ENCODE measurements at regions not wholly inside any gene's neighbourhood (a gene's known extent, or its start where the extent isn't known, plus 50 kb on each side); places are given as distances from the start of the nearest gene placed in this dataset.

DNA sequence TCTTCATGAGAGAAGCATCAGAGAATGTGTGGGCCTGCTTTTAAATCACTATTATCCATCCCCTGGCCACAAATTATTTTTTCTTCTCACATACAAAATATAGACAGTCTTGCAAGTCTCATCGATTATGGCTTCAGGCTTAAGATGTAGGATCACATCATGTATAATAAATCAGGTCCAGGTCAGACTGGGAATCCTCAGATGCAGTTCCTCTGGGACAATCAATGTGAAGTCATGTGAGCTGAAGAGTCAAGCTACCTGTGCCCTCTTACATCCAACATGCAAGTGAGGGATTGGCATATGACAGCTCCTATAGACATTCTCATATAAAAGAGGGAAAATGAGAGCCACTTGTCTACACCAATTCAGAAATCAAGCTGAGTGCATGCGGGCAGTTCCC lies 631.8 kb downstream of the PTPRU start:
- peaks cover 0 to 53% (median 0%) of the 10 kb centered on the region in 4 donors for H3K27me3 ChIP-seq
- no peak for DNase-seq (ENCODE audit: extremely low spot score)
- intact Hi-C loops (cut with DNase I) = no loop called here
- H3K4me1 ChIP-seq = no peaks in the 10 kb centered on the region
- no peak overlapping the region for H3K27ac ChIP-seq (replicated peaks in 1 of 4)
- no peaks in the 10 kb centered on the region for H3K9me3 ChIP-seq
- no peaks in the 10 kb centered on the region for H3K36me3 ChIP-seq
- 87% methylated on average over 2 of the region's 2 CpGs for WGBS
- TF ChIP-seq EP300 (IDR thresholded peaks at IDR 0.05) = no peak
- no peak for TF ChIP-seq POLR2A (IDR thresholded peaks at IDR 0.05; ENCODE audit: low read depth)
- no peak for TF ChIP-seq POLR2AphosphoS5 (IDR thresholded peaks at IDR 0.05)
- TF ChIP-seq, protein P1, sequence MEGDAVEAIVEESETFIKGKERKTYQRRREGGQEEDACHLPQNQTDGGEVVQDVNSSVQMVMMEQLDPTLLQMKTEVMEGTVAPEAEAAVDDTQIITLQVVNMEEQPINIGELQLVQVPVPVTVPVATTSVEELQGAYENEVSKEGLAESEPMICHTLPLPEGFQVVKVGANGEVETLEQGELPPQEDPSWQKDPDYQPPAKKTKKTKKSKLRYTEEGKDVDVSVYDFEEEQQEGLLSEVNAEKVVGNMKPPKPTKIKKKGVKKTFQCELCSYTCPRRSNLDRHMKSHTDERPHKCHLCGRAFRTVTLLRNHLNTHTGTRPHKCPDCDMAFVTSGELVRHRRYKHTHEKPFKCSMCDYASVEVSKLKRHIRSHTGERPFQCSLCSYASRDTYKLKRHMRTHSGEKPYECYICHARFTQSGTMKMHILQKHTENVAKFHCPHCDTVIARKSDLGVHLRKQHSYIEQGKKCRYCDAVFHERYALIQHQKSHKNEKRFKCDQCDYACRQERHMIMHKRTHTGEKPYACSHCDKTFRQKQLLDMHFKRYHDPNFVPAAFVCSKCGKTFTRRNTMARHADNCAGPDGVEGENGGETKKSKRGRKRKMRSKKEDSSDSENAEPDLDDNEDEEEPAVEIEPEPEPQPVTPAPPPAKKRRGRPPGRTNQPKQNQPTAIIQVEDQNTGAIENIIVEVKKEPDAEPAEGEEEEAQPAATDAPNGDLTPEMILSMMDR (IDR thresholded peaks at IDR 0.05) = no peak
- no peak overlapping the region for H3K4me3 ChIP-seq

DNA sequence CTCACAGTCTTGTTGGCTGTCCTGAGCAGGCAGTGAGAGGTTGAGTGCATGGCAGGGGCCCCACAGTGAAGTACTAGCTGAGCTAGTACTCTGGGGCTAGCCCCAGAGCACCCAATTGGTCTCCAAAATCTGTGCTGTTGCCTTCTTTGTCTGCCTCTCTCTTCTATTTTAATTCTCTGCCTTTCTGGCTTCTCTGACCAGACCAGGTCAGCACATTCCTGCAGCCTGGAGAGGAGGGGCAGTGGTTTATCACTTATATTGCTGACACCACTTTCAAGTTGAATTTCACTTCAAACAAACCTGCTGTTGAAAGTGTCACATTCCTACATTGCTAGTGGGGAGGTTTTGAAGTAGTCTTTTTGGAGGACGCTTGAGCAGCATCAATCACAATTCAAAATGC lies 628.7 kb downstream of the PTPRU start:
- DNase-seq (ENCODE audit: extremely low spot score) = no peak
- H3K27ac ChIP-seq (replicated peaks in 1 of 4) = no peak overlapping the region
- intact Hi-C loops (cut with DNase I) = no loop called here
- H3K36me3 ChIP-seq = no peaks in the 10 kb centered on the region
- TF ChIP-seq EP300 (IDR thresholded peaks at IDR 0.05) (no peak), POLR2A (IDR thresholded peaks at IDR 0.05; ENCODE audit: low read depth) (no peak), POLR2AphosphoS5 (IDR thresholded peaks at IDR 0.05) (no peak)
- TF ChIP-seq, protein P1 (IDR thresholded peaks at IDR 0.05) = no peak
- peaks cover 0 to 49% (median 0%) of the 10 kb centered on the region in 4 donors for H3K27me3 ChIP-seq
- WGBS = 14% methylated on average over 1 of the region's 1 CpG
- peaks cover 0 to 16% (median 5%) of the 10 kb centered on the region in 4 donors for H3K9me3 ChIP-seq
- no peaks in the 10 kb centered on the region for H3K4me1 ChIP-seq
- H3K4me3 ChIP-seq = no peak overlapping the region

DNA sequence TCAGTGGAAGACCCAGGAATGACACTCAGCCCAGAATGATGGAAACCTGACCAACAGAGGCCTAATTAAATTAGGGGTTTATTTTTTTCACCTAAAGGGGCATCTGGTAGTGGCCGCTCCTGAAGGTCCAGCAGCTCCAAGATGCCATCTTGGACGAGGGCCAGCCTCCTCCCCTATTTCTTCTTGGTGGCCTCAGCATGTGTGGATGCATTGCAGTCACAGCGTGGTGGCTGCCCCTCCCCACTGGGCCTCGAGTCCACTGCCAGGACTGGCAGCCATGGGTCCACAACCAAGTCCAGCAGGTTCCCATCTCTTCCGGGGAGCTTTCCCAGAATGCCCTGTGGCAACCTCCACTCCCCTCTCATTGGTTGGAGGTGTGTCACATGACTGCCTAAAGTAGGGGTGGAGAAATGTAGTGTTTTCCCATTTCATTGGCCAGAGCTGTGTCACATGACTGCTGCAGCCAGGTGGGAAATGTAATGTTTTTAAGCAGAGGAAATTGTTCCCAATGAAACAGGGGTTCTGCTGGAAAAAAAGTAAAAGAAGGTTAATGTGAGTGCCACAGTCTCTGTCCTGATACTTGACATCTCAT lies 628.2 kb downstream of the PTPRU start:
- no peak overlapping the region for H3K27ac ChIP-seq (replicated peaks in 1 of 4)
- WGBS = 76% methylated on average over 5 of the region's 5 CpGs

DNA sequence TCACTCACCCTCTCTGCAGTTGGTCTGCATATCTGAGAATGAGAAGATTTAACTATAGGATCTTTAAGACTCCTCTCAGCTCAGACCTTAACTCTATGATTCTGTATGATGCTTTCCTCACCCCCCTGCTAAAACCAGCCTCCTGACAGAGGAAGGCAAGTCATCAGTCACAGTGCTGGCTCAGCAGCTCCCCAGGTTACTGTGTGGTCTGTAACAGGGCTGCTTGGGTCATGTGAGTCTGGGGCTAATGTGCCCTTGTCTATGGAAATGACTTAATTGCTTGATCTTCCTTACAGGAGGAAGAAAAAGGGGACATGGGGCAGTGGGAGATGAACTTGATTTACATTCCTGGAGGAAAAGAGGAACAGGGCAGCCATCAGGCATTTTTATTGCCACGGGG lies 625.6 kb downstream of the PTPRU start:
- TF ChIP-seq, protein P1 (IDR thresholded peaks at IDR 0.05) = no peak
- no peak for TF ChIP-seq POLR2A (IDR thresholded peaks at IDR 0.05; ENCODE audit: low read depth)
- TF ChIP-seq POLR2AphosphoS5 (IDR thresholded peaks at IDR 0.05) = no peak
- Histone ChIP-seq H3K27me3 (peaks cover 0 to 45% (median 0%) of the 10 kb centered on the region in 4 donors), H3K36me3 (no peaks in the 10 kb centered on the region), H3K4me3 (no peak overlapping the region), H3K9me3 (peaks cover 0 to 16% (median 5%) of the 10 kb centered on the region in 4 donors), H3K4me1 (no peaks in the 10 kb centered on the region), H3K27ac (replicated peaks in 1 of 4) (no peak overlapping the region)
- 79% methylated on average over 1 of the region's 1 CpG for WGBS
- intact Hi-C loops (cut with DNase I) = no loop called here
- no peak for DNase-seq (ENCODE audit: extremely low spot score)

More for the DNA sequence above, 628.2 kb downstream of the PTPRU start:
- H3K4me3 ChIP-seq = no peak overlapping the region
- no peaks in the 10 kb centered on the region for H3K4me1 ChIP-seq
- peaks cover 0 to 16% (median 5%) of the 10 kb centered on the region in 4 donors for H3K9me3 ChIP-seq
- intact Hi-C loops (cut with DNase I) = no loop called here
- DNase-seq (ENCODE audit: extremely low spot score) = no peak
- peaks cover 0 to 53% (median 0%) of the 10 kb centered on the region in 4 donors for H3K27me3 ChIP-seq
- no peak for TF ChIP-seq EP300 (IDR thresholded peaks at IDR 0.05)
- TF ChIP-seq, protein P1 (IDR thresholded peaks at IDR 0.05) = no peak
- no peak for TF ChIP-seq POLR2AphosphoS5 (IDR thresholded peaks at IDR 0.05)
- no peak for TF ChIP-seq POLR2A (IDR thresholded peaks at IDR 0.05; ENCODE audit: low read depth)
- no peaks in the 10 kb centered on the region for H3K36me3 ChIP-seq

DNA sequence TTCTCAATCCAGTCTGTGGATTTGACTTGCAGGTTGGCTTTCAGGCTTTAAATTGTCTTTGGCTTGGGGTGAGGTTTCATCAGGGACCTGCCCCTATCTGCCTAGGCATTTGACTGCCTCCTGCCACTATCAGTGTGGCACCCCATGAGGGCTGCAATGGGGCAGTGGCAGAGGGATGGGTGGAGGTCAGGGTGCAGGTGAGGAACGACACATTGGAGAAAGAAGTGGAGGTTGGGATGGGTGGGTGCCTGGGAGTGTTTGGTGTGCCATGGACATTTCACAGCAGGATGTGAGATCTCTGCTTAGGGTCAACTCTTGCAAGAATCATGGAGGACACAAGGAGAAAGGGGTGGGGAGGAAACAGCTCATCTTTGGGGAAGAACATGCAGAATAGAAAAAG lies 625.1 kb downstream of the PTPRU start:
- Histone ChIP-seq H3K4me1 (no peaks in the 10 kb centered on the region), H3K9me3 (peaks cover 0 to 16% (median 5%) of the 10 kb centered on the region in 4 donors), H3K4me3 (no peak overlapping the region), H3K36me3 (no peaks in the 10 kb centered on the region), H3K27me3 (peaks cover 0 to 44% (median 0%) of the 10 kb centered on the region in 4 donors), H3K27ac (replicated peaks in 1 of 4) (no peak overlapping the region)
- TF ChIP-seq POLR2AphosphoS5 (IDR thresholded peaks at IDR 0.05) (no peak), EP300 (IDR thresholded peaks at IDR 0.05) (no peak), POLR2A (IDR thresholded peaks at IDR 0.05; ENCODE audit: low read depth) (no peak)
- TF ChIP-seq, protein P1 (IDR thresholded peaks at IDR 0.05) = no peak
- WGBS = 93% methylated on average over 1 of the region's 1 CpG
- DNase-seq (ENCODE audit: extremely low spot score) = no peak
- intact Hi-C loops (cut with DNase I) = no loop called here

Measured in esophagus muscularis mucosa (tissue), 4 donors.